ENCODE measurements at regions not wholly inside any gene's neighbourhood (a gene's known extent, or its start where the extent isn't known, plus 50 kb on each side); places are given as distances from the start of the nearest gene placed in this dataset.

- Histone ChIP-seq H3K4me1 (ENCODE audit: control insufficient read depth, low read length) (no peaks in the 10 kb centered on the region), H3K27ac (ENCODE audit: low read depth, low read length) (no peak overlapping the region), H3K4me3 (ENCODE audit: low read length) (no peak overlapping the region), H3K9me3 (ENCODE audit: control insufficient read depth, insufficient read depth, low read length) (no peaks in the 10 kb centered on the region), H3K36me3 (ENCODE audit: control insufficient read depth, low read length) (no peaks in the 10 kb centered on the region), H3F3A (ENCODE audit: control insufficient read depth, insufficient read depth) (no peaks in the 10 kb centered on the region), H3K4me2 (ENCODE audit: low read length) (no peak overlapping the region), H3K27me3 (ENCODE audit: control insufficient read depth, low read length) (no peaks in the 10 kb centered on the region), H4K20me1 (ENCODE audit: control insufficient read depth, insufficient read depth, low read depth, low read length) (no peaks in the 10 kb centered on the region), H3K9me2 (replicated peaks; ENCODE audit: control insufficient read depth, low read length) (no peaks in the 10 kb centered on the region), H3K79me2 (ENCODE audit: control insufficient read depth, low read length) (no peaks in the 10 kb centered on the region)
- TF ChIP-seq EZH2phosphoT487 (IDR thresholded peaks at IDR 0.05; ENCODE audit: borderline replicate concordance, low read length) (no peak), CTCF (IDR thresholded peaks at IDR 0.05; ENCODE audit: low read depth, low read length, poor library complexity, severe bottlenecking) (no peak)
Measured at GRCh38 chr4:149112109-149112508, 669.9 kb upstream of the NR3C2 start.

- TF ChIP-seq EZH2phosphoT487 (IDR thresholded peaks at IDR 0.05; ENCODE audit: borderline replicate concordance, low read length), result no peak
- TF ChIP-seq CTCF (IDR thresholded peaks at IDR 0.05; ENCODE audit: low read depth, low read length, poor library complexity, severe bottlenecking), result no peak
- Histone ChIP-seq H3K4me3 (ENCODE audit: low read length) (no peak overlapping the region), H3K4me1 (ENCODE audit: control insufficient read depth, low read length) (no peaks in the 10 kb centered on the region), H3K9me2 (replicated peaks; ENCODE audit: control insufficient read depth, low read length) (no peaks in the 10 kb centered on the region), H3K27ac (ENCODE audit: low read depth, low read length) (no peak overlapping the region), H3K79me2 (ENCODE audit: control insufficient read depth, low read length) (no peaks in the 10 kb centered on the region), H3K4me2 (ENCODE audit: low read length) (no peak overlapping the region), H3K9me3 (ENCODE audit: control insufficient read depth, insufficient read depth, low read length) (no peaks in the 10 kb centered on the region), H3K27me3 (ENCODE audit: control insufficient read depth, low read length) (no peaks in the 10 kb centered on the region), H3F3A (ENCODE audit: control insufficient read depth, insufficient read depth) (no peaks in the 10 kb centered on the region), H3K36me3 (ENCODE audit: control insufficient read depth, low read length) (no peaks in the 10 kb centered on the region), H4K20me1 (ENCODE audit: control insufficient read depth, insufficient read depth, low read depth, low read length) (no peaks in the 10 kb centered on the region)
Measured at GRCh38 chr4:149110481-149110880, 668.3 kb upstream of the NR3C2 start.

- no peaks in the 10 kb centered on the region for H3K9me2 ChIP-seq (replicated peaks; ENCODE audit: control insufficient read depth, low read length)
Measured at GRCh38 chr4:149108626-149109025, 666.4 kb upstream of the NR3C2 start.

More at GRCh38 chr4:149108626-149109025, 666.4 kb upstream of the NR3C2 start:
- Histone ChIP-seq H3K27ac (ENCODE audit: low read depth, low read length) (no peak overlapping the region), H3K4me2 (ENCODE audit: low read length) (no peak overlapping the region), H4K20me1 (ENCODE audit: control insufficient read depth, insufficient read depth, low read depth, low read length) (no peaks in the 10 kb centered on the region), H3K27me3 (ENCODE audit: control insufficient read depth, low read length) (no peaks in the 10 kb centered on the region), H3F3A (ENCODE audit: control insufficient read depth, insufficient read depth) (no peaks in the 10 kb centered on the region), H3K4me1 (ENCODE audit: control insufficient read depth, low read length) (no peaks in the 10 kb centered on the region), H3K79me2 (ENCODE audit: control insufficient read depth, low read length) (no peaks in the 10 kb centered on the region), H3K9me3 (ENCODE audit: control insufficient read depth, insufficient read depth, low read length) (no peaks in the 10 kb centered on the region), H3K36me3 (ENCODE audit: control insufficient read depth, low read length) (no peaks in the 10 kb centered on the region), H3K4me3 (ENCODE audit: low read length) (no peak overlapping the region)
- TF ChIP-seq CTCF (IDR thresholded peaks at IDR 0.05; ENCODE audit: low read depth, low read length, poor library complexity, severe bottlenecking) (no peak), EZH2phosphoT487 (IDR thresholded peaks at IDR 0.05; ENCODE audit: borderline replicate concordance, low read length) (no peak)
